ENCODE measurements at regions not wholly inside any gene's neighbourhood (a gene's known extent, or its start where the extent isn't known, plus 50 kb on each side); places are given as distances from the start of the nearest gene placed in this dataset.

- DNase-seq, result no peak
Measured at GRCh38 chr2:216553482-216554240, 55.0 kb downstream of the RPL37A start.

- DNase-seq, result no peak
Measured at GRCh38 chr2:216554286-216554685, 55.6 kb downstream of the RPL37A start.

- DNase-seq, result no peak
Measured at GRCh38 chr2:216554755-216555154, 56.1 kb downstream of the RPL37A start.

GRCh38 chr2:216555274-216555673 lies 56.6 kb downstream of the RPL37A start:
- DNase-seq, result peak; percentile 64

- no peak for DNase-seq
Measured at GRCh38 chr2:216556202-216556601, 57.6 kb downstream of the RPL37A start.

GRCh38 chr2:216557413-216557812 lies 58.8 kb downstream of the RPL37A start:
- DNase-seq, result no peak

GRCh38 chr2:216557820-216558219 lies 59.2 kb downstream of the RPL37A start:
- no peak for DNase-seq

- DNase-seq, result no peak
Measured at GRCh38 chr2:216559625-216560156, 61.0 kb downstream of the RPL37A start.

- no peak for DNase-seq
Measured at GRCh38 chr2:216560838-216561270, 62.2 kb downstream of the RPL37A start.

GRCh38 chr2:216562696-216563435 lies 64.2 kb downstream of the RPL37A start:
- DNase-seq, result no peak

GRCh38 chr2:216563646-216564045 lies 65.0 kb downstream of the RPL37A start:
- no peak for DNase-seq

GRCh38 chr2:216564611-216565010 lies 66.0 kb downstream of the RPL37A start:
- no peak for DNase-seq

- no peak for DNase-seq
Measured at GRCh38 chr2:216565956-216566355, 67.3 kb upstream of the IGFBP2 start.

- DNase-seq, result no peak
Measured at GRCh38 chr2:216568576-216568975, 64.6 kb upstream of the IGFBP2 start.

- DNase-seq, result no peak
Measured at GRCh38 chr2:216569765-216570164, 63.5 kb upstream of the IGFBP2 start.

- no peak for DNase-seq
Measured at GRCh38 chr2:216570357-216570756, 62.9 kb upstream of the IGFBP2 start.

GRCh38 chr2:216571178-216571908 lies 61.9 kb upstream of the IGFBP2 start:
- DNase-seq, result no peak

GRCh38 chr2:216571909-216572513 lies 61.2 kb upstream of the IGFBP2 start:
- no peak for DNase-seq

GRCh38 chr2:216572582-216573578 lies 60.3 kb upstream of the IGFBP2 start:
- DNase-seq, result no peak

GRCh38 chr2:216574046-216574445 lies 59.2 kb upstream of the IGFBP2 start:
- no peak for DNase-seq

GRCh38 chr2:216574586-216574985 lies 58.6 kb upstream of the IGFBP2 start:
- no peak for DNase-seq

GRCh38 chr2:216575465-216575864 lies 57.8 kb upstream of the IGFBP2 start:
- DNase-seq, result no peak
